ENCODE measurements at regions not wholly inside any gene's neighbourhood (a gene's known extent, or its start where the extent isn't known, plus 50 kb on each side); places are given as distances from the start of the nearest gene placed in this dataset.

DNA sequence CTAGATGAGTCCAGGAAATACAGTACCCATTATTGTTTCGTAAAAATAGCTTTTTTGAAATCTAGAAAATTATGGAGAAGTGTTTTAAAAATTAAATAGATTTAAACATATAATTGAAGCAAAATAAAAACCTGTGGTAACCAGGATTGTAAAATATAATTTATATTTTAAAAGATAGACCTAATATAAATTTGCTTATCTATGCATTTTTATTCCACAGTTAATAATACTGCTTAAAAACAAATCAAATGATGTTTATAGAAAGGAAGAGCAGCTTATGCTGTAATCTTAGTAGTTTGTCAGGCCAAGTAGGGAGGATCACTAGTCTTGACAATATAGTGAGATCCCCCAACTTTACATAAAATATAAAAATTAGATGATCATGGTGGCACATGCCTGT lies 388.9 kb upstream of the CNTNAP5 start:
- Histone ChIP-seq H3K9me3 (ENCODE audit: low read length) (no peaks in the 10 kb centered on the region), H3K4me2 (ENCODE audit: low read depth, low read length, poor library complexity, severe bottlenecking) (no peak overlapping the region), H4K20me1 (ENCODE audit: insufficient read depth, low read depth, low read length) (no peaks in the 10 kb centered on the region), H3K9ac (ENCODE audit: low read length) (no peak overlapping the region), H3K27ac (ENCODE audit: low read length) (no peak overlapping the region), H3K4me3 (ENCODE audit: low read length) (no peak overlapping the region), H3K36me3 (ENCODE audit: insufficient read depth, low read length) (no peaks in the 10 kb centered on the region), H2AFZ (ENCODE audit: low read length) (no peak overlapping the region), H3K9me2 (replicated peaks; ENCODE audit: insufficient read depth, low read length) (no peaks in the 10 kb centered on the region), H3K27me3 (ENCODE audit: low read length) (no peaks in the 10 kb centered on the region), H3K4me1 (ENCODE audit: low read length) (no peaks in the 10 kb centered on the region), H3K79me2 (ENCODE audit: low read length) (no peaks in the 10 kb centered on the region)
- no peak for DNase-seq

DNA sequence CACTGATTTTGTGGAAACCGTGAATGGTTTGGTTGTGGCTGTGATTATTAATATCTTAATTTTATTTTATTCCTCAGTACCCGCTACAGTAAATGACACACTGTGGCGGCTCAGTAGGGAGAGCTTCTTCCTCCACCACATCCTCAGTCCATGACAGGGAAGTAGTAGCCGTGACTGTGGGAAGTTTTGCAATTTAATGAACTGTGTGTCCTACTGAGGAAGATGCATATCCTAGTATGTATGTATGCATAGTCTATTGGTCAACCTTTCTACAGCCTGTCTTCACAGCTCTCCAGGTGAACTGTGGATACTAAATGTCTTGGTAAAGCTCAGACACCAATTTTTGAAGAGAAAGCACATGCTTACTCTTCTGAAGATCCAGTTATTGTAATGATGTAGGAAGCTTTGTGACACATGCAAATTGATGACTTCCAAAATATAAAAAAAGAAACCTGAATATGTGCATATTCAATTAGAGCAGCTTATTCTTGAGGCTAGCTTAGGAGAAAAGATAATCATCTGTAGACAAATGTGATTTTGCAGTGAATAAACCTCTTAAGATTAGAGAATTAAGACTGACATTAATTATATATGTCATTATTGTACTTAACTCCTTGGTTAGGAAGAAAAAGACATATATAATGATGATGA lies 384.3 kb upstream of the CNTNAP5 start:
- H3K4me3 ChIP-seq (ENCODE audit: low read length) = no peak overlapping the region
- H3K4me2 ChIP-seq (ENCODE audit: low read depth, low read length, poor library complexity, severe bottlenecking) = no peak overlapping the region
- no peak overlapping the region for H2AFZ ChIP-seq (ENCODE audit: low read length)
- H3K9me3 ChIP-seq (ENCODE audit: low read length) = no peaks in the 10 kb centered on the region
- H3K9ac ChIP-seq (ENCODE audit: low read length) = no peak overlapping the region
- no peaks in the 10 kb centered on the region for H3K27me3 ChIP-seq (ENCODE audit: low read length)
- no peaks in the 10 kb centered on the region for H4K20me1 ChIP-seq (ENCODE audit: insufficient read depth, low read depth, low read length)
- no peaks in the 10 kb centered on the region for H3K9me2 ChIP-seq (replicated peaks; ENCODE audit: insufficient read depth, low read length)
- H3K4me1 ChIP-seq (ENCODE audit: low read length) = no peaks in the 10 kb centered on the region
- no peaks in the 10 kb centered on the region for H3K36me3 ChIP-seq (ENCODE audit: insufficient read depth, low read length)
- no peak overlapping the region for H3K27ac ChIP-seq (ENCODE audit: low read length)
- no peaks in the 10 kb centered on the region for H3K79me2 ChIP-seq (ENCODE audit: low read length)
- no peak for DNase-seq

DNA sequence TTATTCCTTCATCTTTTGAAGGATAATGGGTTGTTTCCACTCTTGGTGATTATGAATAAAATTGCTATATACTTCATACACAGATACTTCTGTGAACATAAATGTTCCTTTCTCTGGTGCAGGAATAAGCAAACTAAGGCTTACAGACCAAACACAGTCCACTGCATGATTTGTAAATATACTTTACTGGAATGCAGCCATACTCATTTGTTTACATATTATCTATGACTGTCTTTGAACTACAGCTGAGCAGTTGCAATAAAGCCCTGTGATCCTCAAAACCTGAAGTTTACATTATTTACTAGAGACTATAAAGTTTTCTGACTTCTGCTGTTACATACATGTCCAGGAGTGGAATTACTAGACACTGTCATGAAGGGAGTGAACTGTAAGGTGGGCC lies 381.0 kb upstream of the CNTNAP5 start:
- Histone ChIP-seq H3K27ac (ENCODE audit: low read length) (no peak overlapping the region), H3K9me3 (ENCODE audit: low read length) (no peaks in the 10 kb centered on the region), H3K36me3 (ENCODE audit: insufficient read depth, low read length) (no peaks in the 10 kb centered on the region), H4K20me1 (ENCODE audit: insufficient read depth, low read depth, low read length) (no peaks in the 10 kb centered on the region), H3K27me3 (ENCODE audit: low read length) (no peaks in the 10 kb centered on the region), H3K79me2 (ENCODE audit: low read length) (no peaks in the 10 kb centered on the region), H3K9me2 (replicated peaks; ENCODE audit: insufficient read depth, low read length) (no peaks in the 10 kb centered on the region), H3K4me2 (ENCODE audit: low read depth, low read length, poor library complexity, severe bottlenecking) (no peak overlapping the region), H2AFZ (ENCODE audit: low read length) (no peak overlapping the region), H3K9ac (ENCODE audit: low read length) (no peak overlapping the region), H3K4me3 (ENCODE audit: low read length) (no peak overlapping the region), H3K4me1 (ENCODE audit: low read length) (no peaks in the 10 kb centered on the region)
- no peak for DNase-seq

DNA sequence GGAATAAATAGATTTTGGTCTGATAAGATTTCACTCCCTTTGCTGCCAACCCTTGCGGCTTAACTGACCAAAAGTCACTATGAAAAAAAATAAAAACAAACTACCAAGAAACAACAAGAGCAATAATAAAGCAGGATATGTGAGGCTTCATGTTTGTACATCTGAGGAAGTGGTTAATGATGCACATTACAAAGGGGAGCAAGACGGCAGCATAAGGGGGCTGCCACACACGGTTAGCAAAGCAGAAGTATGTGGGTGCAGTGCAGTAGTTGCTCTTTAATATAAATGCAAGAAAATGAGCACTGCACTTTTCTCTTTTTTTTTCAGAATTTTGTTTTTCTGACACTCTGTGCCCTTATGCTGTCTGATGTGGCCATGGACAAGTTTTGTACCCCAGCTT lies 377.1 kb upstream of the CNTNAP5 start:
- Histone ChIP-seq H3K36me3 (ENCODE audit: insufficient read depth, low read length) (no peaks in the 10 kb centered on the region), H3K9me2 (replicated peaks; ENCODE audit: insufficient read depth, low read length) (no peaks in the 10 kb centered on the region), H3K27me3 (ENCODE audit: low read length) (no peaks in the 10 kb centered on the region), H2AFZ (ENCODE audit: low read length) (no peak overlapping the region), H3K27ac (ENCODE audit: low read length) (no peak overlapping the region), H3K9ac (ENCODE audit: low read length) (no peak overlapping the region), H3K4me1 (ENCODE audit: low read length) (no peaks in the 10 kb centered on the region), H3K9me3 (ENCODE audit: low read length) (no peaks in the 10 kb centered on the region), H3K79me2 (ENCODE audit: low read length) (no peaks in the 10 kb centered on the region), H3K4me2 (ENCODE audit: low read depth, low read length, poor library complexity, severe bottlenecking) (no peak overlapping the region), H4K20me1 (ENCODE audit: insufficient read depth, low read depth, low read length) (no peaks in the 10 kb centered on the region), H3K4me3 (ENCODE audit: low read length) (no peak overlapping the region)
- no peak for DNase-seq

DNA sequence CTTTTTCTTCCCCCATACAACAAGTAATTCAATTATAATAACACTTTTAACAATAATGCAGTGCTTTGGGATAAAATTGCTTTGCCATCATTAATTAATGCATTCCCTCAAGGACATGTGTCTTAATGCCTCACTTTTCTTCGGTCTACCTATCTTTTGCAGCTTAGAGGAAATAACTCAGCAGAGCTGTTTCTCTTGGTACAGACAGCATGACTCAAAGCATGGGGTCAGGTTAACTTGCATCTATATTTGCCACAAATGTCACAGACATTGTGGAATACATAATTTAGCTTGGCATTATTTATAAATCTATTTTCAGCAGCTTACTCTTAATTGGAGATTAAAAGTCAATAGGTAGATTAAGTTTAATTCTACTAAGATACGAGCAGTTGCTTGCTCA lies 376.1 kb upstream of the CNTNAP5 start:
- H3K27me3 ChIP-seq (ENCODE audit: low read length) = no peaks in the 10 kb centered on the region
- no peak overlapping the region for H3K4me2 ChIP-seq (ENCODE audit: low read depth, low read length, poor library complexity, severe bottlenecking)
- no peak overlapping the region for H2AFZ ChIP-seq (ENCODE audit: low read length)
- no peak overlapping the region for H3K27ac ChIP-seq (ENCODE audit: low read length)
- no peaks in the 10 kb centered on the region for H3K79me2 ChIP-seq (ENCODE audit: low read length)
- H3K4me3 ChIP-seq (ENCODE audit: low read length) = no peak overlapping the region
- no peaks in the 10 kb centered on the region for H3K4me1 ChIP-seq (ENCODE audit: low read length)
- no peaks in the 10 kb centered on the region for H3K9me3 ChIP-seq (ENCODE audit: low read length)
- no peaks in the 10 kb centered on the region for H3K36me3 ChIP-seq (ENCODE audit: insufficient read depth, low read length)
- H3K9me2 ChIP-seq (replicated peaks; ENCODE audit: insufficient read depth, low read length) = no peaks in the 10 kb centered on the region
- no peak for DNase-seq
- H4K20me1 ChIP-seq (ENCODE audit: insufficient read depth, low read depth, low read length) = no peaks in the 10 kb centered on the region
- H3K9ac ChIP-seq (ENCODE audit: low read length) = no peak overlapping the region

DNA sequence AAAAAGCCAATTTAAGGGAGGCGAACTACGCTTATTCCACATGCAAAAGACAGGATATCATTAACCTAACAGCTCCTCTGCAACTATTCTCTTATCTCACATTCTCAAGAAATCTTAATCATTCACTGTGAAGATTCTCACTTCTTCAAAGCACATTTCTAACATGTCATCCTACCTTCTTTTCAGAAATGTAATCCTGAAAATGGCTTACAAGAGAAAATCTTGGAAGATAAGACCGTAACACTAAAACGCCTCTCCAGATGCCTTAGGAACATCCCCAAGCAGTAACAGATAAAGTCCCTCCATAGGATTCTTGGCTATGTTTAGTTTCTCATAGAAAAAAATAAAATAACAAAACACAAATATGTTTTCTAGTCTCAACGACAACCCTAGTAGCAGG lies 373.9 kb upstream of the CNTNAP5 start:
- Histone ChIP-seq H3K36me3 (ENCODE audit: insufficient read depth, low read length) (no peaks in the 10 kb centered on the region), H3K4me2 (ENCODE audit: low read depth, low read length, poor library complexity, severe bottlenecking) (no peak overlapping the region), H4K20me1 (ENCODE audit: insufficient read depth, low read depth, low read length) (no peaks in the 10 kb centered on the region), H3K79me2 (ENCODE audit: low read length) (no peaks in the 10 kb centered on the region), H3K9me2 (replicated peaks; ENCODE audit: insufficient read depth, low read length) (no peaks in the 10 kb centered on the region), H3K27ac (ENCODE audit: low read length) (no peak overlapping the region), H3K27me3 (ENCODE audit: low read length) (no peaks in the 10 kb centered on the region), H3K9ac (ENCODE audit: low read length) (no peak overlapping the region), H3K4me3 (ENCODE audit: low read length) (no peak overlapping the region), H3K9me3 (ENCODE audit: low read length) (no peaks in the 10 kb centered on the region), H2AFZ (ENCODE audit: low read length) (no peak overlapping the region), H3K4me1 (ENCODE audit: low read length) (no peaks in the 10 kb centered on the region)
- DNase-seq = no peak

DNA sequence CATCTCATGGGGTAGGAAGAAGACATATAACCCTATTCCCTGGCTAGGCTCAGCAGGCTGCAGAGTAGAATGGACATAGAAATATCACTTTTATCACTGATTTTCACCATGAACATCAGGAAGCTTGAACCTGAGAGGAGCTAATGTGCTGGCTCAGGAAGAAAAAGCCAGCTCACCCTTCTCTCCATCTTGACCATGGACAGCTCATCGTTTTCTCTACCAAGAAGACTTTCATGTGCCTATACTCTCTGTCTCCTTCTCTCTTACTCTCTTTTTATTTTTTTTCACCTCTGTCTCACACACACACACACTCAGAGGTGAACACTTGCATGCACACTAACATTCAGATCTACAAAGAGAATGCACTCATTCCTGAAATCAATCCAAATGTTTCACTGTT lies 372.8 kb upstream of the CNTNAP5 start:
- Histone ChIP-seq H3K9me2 (replicated peaks; ENCODE audit: insufficient read depth, low read length) (no peaks in the 10 kb centered on the region), H3K4me1 (ENCODE audit: low read length) (no peaks in the 10 kb centered on the region), H3K4me3 (ENCODE audit: low read length) (no peak overlapping the region), H4K20me1 (ENCODE audit: insufficient read depth, low read depth, low read length) (no peaks in the 10 kb centered on the region), H3K79me2 (ENCODE audit: low read length) (no peaks in the 10 kb centered on the region), H3K9me3 (ENCODE audit: low read length) (no peaks in the 10 kb centered on the region), H3K9ac (ENCODE audit: low read length) (no peak overlapping the region), H3K4me2 (ENCODE audit: low read depth, low read length, poor library complexity, severe bottlenecking) (no peak overlapping the region), H2AFZ (ENCODE audit: low read length) (no peak overlapping the region), H3K36me3 (ENCODE audit: insufficient read depth, low read length) (no peaks in the 10 kb centered on the region), H3K27ac (ENCODE audit: low read length) (no peak overlapping the region), H3K27me3 (ENCODE audit: low read length) (no peaks in the 10 kb centered on the region)
- no peak for DNase-seq

DNA sequence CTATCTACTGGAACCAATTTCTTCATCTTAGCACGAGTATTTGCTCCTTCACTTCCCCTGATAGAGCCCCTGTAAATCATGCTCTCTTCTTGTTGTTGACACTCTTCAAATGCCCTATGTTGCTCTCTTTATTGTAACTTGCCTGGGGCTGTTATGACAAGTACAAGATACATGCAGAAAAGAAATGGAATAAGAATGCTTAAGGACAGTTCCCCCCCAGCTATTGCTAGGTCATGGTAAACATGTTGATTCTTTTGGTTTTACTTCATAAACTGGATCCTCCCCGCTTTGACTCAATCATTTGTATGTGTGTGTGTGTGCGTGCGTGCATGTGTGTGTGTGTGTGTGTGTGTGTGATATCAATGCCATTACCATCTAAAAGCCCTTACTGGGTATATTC lies 368.5 kb upstream of the CNTNAP5 start:
- H3K4me3 ChIP-seq (ENCODE audit: low read length) = no peak overlapping the region
- H3K36me3 ChIP-seq (ENCODE audit: insufficient read depth, low read length) = no peaks in the 10 kb centered on the region
- no peaks in the 10 kb centered on the region for H3K9me2 ChIP-seq (replicated peaks; ENCODE audit: insufficient read depth, low read length)
- no peak overlapping the region for H2AFZ ChIP-seq (ENCODE audit: low read length)
- DNase-seq = no peak
- H3K27me3 ChIP-seq (ENCODE audit: low read length) = no peaks in the 10 kb centered on the region
- no peak overlapping the region for H3K9ac ChIP-seq (ENCODE audit: low read length)
- H3K27ac ChIP-seq (ENCODE audit: low read length) = no peak overlapping the region
- no peaks in the 10 kb centered on the region for H3K9me3 ChIP-seq (ENCODE audit: low read length)
- H3K4me1 ChIP-seq (ENCODE audit: low read length) = no peaks in the 10 kb centered on the region
- H3K79me2 ChIP-seq (ENCODE audit: low read length) = no peaks in the 10 kb centered on the region
- H4K20me1 ChIP-seq (ENCODE audit: insufficient read depth, low read depth, low read length) = no peaks in the 10 kb centered on the region
- H3K4me2 ChIP-seq (ENCODE audit: low read depth, low read length, poor library complexity, severe bottlenecking) = no peak overlapping the region

DNA sequence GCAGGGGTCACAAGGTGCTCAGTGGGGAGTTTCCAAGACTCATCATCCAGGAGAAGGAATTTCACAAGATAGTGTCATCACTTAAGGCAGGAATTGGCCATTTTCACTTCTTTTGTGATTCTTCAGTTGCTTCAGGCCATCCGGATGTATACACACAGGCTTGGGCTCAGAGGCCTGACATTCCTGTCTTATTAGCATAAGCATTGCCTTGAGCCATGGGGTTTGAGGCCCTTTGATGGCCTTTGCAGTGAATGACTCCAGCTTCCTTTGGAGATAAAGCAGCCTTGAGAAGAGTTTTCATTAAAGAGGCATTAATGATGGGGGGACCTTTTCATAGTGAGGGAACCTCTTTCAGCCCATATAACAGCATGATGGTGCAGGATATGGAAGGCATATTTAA lies 366.0 kb upstream of the CNTNAP5 start:
- Histone ChIP-seq H3K9me3 (ENCODE audit: low read length) (no peaks in the 10 kb centered on the region), H3K36me3 (ENCODE audit: insufficient read depth, low read length) (no peaks in the 10 kb centered on the region), H3K4me1 (ENCODE audit: low read length) (no peaks in the 10 kb centered on the region), H3K4me2 (ENCODE audit: low read depth, low read length, poor library complexity, severe bottlenecking) (no peak overlapping the region), H3K27me3 (ENCODE audit: low read length) (no peaks in the 10 kb centered on the region), H3K9ac (ENCODE audit: low read length) (no peak overlapping the region), H3K4me3 (ENCODE audit: low read length) (no peak overlapping the region), H2AFZ (ENCODE audit: low read length) (no peak overlapping the region), H3K27ac (ENCODE audit: low read length) (no peak overlapping the region), H3K9me2 (replicated peaks; ENCODE audit: insufficient read depth, low read length) (no peaks in the 10 kb centered on the region), H3K79me2 (ENCODE audit: low read length) (no peaks in the 10 kb centered on the region), H4K20me1 (ENCODE audit: insufficient read depth, low read depth, low read length) (no peaks in the 10 kb centered on the region)
- DNase-seq = no peak
